Stimulated activated CD8-positive, alpha-beta memory T cell treated with anti-CD3 and anti-CD28 coated beads, Interleukin-4, amount 100 ng/mL, for 4 hours (primary cell): ENCODE measurements at regions not wholly inside any gene's neighbourhood (a gene's known extent, or its start where the extent isn't known, plus 50 kb on each side); places are given as distances from the start of the nearest gene placed in this dataset.

ENCODE experiments used
- DNase-seq, 2 donors: peaks; one replicate each; pipeline ENCODE4 v3.0.0-alpha.2; 2020; ENCODE audit warnings: low read depth in 2 of 2, low spot score in 1 of 2

DNA sequence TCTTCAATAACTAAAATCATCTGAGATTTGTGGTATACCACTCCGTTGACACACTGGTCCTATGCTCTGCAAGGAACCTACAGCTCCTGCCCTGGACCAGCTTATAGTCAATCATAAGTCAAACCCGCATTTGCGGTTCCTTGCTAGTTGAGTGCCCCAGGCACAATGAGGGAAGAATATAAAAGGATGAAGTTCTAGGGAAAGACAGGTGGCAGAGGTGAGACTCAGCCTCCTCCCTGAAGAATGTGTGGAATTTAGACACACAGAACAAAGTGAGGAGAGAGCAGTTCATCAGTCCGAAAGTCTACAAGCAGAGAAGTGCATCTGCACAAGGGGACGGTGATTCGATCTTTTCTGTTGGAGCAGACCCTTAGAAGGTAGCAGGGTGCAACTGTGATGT lies 615.0 kb upstream of the FANCL start:
- DNase-seq: no peak

DNA sequence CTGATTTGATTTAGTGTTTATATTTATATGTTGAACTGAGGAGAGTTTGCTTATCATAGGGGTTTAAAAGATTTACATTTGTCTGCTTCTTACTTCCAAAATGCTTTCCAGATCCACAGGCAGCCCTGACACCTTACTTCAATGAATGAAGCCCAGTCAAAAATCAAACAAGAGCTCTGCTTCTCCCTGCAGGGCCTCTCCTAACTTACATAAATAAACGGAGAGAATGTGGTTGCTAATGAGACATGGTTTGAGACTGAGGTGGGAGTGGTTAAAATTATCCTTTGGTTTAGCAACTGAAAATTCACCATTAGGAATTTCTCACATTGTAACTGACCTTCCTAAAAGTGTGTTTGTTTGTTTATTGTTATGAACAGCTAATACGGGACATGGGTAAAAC lies 612.3 kb upstream of the FANCL start:
- no peak for DNase-seq

DNA sequence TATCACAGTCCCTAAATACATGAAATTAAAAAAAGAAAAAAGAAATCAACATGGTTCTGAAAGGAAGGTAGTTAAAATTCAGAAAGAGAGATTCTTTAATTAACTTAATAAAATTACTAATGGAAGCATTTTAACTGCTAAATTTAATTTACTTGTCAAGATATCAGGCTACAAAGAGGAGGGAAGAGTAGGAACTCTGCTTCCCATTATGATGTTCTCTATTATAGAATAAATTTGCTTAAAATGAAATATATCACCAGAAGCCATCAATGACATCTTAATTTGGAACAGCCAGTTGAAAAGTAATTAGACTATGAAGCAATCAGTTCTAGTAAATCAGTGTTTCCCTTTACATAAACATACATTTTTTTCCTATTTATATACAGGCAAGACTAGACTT lies 611.8 kb upstream of the FANCL start:
- DNase-seq: no peak

- no peak for DNase-seq
Observed at GRCh38 chr2:58852243-58852642, 611.1 kb upstream of the FANCL start.

- DNase-seq: no peak
Observed at GRCh38 chr2:58851598-58851997, 610.5 kb upstream of the FANCL start.

- no peak for DNase-seq
Observed at GRCh38 chr2:58845011-58845410, 603.9 kb upstream of the FANCL start.

DNA sequence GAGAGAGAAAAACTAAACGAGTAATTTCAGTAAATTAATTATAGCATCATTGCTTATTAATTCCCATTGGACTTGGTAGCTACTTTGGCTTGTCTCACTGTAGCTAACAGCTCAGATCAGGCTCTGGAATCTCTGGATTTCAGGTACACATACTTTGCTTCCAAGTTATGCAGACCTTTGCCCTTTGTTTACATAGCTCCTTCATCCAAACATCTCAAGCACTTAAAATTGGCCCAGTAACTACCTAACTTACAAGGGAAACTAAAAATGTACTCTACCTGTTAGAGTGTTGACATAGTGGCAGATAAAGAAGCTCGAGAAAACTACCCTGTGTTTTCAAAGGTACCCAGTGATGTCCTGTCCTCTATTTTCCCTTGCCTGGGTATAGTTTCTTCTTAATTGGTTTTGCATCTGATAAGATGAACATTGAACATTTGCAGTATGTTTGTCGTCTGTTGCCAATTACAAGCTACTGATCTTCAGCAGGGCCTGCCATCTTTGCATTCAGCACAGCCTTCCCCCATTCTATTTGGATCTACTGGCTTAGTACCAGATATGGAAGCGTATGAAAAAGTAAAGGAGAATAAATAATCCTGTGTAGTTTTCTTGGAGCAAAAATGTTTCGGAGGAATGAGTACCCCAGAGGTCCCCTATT lies 601.5 kb upstream of the FANCL start:
- no peak for DNase-seq

GRCh38 chr2:58834404-58834803 lies 593.3 kb upstream of the FANCL start:
- DNase-seq: no peak

- no peak for DNase-seq
Observed at GRCh38 chr2:58826795-58827194, 585.7 kb upstream of the FANCL start.

GRCh38 chr2:58812771-58813344 lies 571.7 kb upstream of the FANCL start:
- DNase-seq: no peak

DNA sequence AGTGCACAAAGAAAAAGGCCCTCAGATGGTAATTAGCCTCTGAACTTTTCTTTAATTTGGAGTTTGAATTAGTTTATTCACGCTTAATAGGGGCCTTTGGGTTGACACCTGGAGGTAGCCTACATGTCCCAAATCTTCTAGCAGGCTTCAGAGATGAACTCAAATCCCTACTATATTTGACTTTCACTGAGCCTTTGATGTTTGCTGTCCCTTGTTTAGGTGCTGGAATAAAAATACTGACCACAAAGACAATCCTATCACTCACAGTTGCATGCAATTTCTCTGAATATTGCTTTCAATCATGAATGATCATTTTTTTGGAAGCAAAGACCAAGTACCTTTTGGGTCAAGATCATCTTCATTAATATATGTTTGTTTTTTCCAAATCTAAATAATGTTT lies 564.0 kb upstream of the FANCL start:
- DNase-seq: no peak

- no peak for DNase-seq
Observed at GRCh38 chr2:58803192-58803591, 562.1 kb upstream of the FANCL start.

DNA sequence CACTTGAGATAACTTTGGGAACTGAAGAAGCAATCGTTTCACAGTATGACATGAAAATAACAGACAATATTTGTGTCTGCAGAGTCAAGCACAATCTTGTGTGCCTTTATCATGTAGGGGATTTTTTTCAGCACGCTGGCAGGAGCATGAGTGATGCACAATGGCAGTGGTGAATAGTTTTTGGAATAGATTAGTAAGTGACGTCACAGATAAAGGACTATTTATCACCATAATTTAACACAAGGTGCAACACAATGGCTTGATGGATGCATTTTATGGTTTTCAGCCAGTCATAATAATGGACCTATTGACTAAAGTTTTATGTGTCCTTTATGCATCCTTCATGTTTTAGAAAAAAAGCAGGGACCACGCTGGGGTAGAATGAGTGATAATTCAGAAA lies 559.8 kb upstream of the FANCL start:
- no peak for DNase-seq

DNA sequence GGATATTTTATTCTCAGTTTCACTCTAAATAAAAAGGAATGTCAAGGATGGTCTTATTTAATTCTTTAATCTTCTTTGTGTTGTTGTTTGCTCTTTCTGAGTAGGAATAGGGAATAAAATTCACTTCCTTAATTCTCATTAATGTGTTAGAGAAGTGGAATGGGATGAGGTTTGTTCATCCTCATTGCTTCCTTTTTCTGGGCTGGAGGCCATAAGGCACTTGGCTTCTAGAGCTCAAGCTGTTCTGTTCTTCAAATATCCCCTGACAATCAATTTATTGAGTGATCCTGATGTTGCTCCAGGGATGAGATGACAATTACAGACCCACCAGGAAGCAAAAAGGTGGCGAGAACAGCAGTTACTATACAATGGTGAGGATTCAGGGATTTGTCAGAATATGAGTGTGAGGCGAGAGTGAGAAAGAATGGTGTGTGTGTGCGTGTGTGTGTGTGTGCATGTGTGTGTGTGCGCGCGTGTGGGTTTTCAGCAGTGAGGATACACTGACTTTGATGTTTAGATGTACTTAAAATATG lies 557.6 kb upstream of the FANCL start:
- no peak for DNase-seq

DNA sequence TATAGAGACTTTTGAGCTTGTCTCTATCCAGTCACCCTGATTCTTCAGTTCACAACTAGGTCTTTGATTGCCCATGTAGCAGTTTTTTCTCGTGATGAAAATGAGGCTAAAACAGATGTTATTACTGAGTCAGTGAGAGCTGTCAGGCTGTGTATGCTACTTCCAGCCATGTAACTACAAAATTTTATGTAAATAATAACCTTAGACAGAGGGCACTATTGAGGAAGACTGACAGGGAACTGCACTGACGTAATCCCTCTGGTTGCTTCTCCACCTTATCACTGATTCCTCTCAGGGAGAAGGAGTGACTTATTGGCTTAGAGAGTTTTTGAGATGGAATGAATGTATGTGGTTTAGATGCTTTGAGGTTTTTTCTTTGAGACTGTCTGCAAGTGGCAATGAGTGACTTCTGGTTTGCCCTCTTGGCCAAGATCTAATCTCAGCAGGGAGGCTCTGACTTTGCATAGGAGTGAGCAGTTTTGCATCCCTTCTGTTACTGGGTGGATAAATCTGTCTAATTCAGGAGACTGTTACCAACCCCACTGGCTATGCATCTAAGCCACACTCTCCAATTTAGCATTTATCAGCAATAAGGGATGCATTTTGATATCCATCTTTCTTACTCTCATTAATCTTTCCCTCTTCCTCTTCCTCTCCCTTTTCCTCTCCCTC lies 555.2 kb upstream of the FANCL start:
- DNase-seq: no peak

DNA sequence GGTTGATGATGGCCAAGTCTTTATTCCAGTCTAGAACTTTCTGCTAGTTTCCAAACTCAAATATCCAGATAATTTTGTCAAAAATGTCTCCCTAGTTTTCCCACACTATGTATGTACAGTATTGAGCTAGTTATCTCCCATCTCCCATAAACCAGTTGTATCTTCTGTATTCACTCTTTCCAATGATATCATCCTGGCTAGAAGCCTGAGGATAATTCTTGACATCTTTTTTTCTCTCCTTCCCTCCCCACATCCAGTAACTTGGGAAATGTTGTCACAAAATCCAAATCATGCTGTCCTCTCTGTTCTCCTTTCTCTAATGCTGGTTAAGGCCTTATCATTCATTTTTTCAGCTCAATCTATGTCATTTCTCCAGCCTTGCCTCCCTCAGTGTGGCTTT lies 553.8 kb upstream of the FANCL start:
- DNase-seq: no peak

- no peak for DNase-seq
Observed at GRCh38 chr2:58794103-58794502, 553.0 kb upstream of the FANCL start.

DNA sequence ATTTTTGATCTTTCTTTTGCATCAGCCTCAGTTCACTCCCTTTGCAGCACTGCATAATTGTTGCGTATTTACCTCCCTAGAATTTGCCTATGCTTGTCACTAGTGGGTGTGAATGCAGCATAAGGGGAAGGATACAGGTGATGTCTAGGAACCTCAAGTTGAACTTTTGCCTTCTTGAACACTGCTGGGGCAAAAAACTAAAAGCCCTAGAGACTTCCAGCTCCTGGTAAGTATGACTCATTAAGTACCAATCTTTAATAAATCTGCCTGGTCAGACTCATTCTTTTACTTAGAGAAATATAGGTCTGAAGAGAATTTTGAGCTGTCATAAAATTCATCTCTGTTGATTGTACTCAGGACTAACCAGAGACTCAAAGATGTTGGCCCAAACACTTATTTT lies 547.3 kb upstream of the FANCL start:
- DNase-seq: no peak

- DNase-seq: no peak
Observed at GRCh38 chr2:58770846-58771245, 529.7 kb upstream of the FANCL start.

DNA sequence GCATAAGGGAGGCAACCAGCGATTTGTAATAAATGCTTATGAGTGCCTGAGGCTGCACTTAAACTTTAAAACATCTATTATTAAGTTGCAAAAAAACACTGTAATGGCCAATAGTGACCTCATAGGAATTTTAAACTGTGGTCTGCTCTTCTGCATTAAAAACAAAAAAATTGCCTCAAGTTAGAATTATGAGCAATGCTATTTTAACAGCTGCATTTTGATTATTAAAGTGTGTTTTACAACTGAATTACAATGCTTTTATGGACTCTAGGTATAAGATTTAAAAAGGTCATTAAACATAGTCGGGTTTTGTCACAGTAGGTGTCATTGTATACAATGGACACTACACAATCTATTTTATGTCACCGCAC lies 528.7 kb upstream of the FANCL start:
- DNase-seq: no peak

DNA sequence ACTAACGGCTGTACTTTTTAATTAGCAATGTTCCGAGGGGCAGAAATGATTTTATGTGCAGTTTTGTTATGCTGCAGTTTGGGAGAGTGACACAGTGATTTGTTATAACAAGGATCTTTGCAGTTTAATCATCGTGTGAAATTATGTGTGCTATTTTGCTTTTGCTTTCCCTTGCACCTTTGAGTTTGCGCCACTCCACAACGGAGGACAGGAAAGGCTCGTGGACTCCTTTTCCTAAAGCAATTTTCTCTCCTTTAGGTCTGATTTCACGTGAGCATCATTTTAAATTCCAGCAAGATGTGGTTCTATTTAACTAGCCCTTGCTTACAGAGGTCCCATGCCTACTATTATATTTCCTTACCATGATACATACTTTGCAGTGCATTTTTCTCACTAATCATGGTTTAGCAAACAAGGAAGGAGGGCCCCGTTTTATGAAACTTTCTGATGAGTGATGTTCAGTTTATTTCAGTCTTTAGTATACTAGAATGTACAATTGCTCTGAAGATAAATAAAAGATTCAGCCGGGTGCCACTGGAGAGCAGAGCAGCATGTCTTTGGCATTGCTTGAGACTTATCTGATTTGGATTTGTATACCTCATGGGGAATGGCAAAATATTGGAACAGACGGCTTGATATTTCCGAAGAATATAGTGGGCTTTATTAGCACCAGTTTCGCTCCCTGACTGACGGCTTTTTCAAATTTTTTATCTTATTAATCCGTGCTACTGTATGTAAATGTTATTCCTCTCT lies 528.2 kb upstream of the FANCL start:
- DNase-seq: no peak

GRCh38 chr2:58768715-58769080 lies 527.6 kb upstream of the FANCL start:
- DNase-seq: no peak
